Forelimb muscle (tissue), 1 donor: ENCODE measurements at regions not wholly inside any gene's neighbourhood (a gene's known extent, or its start where the extent isn't known, plus 50 kb on each side); places are given as distances from the start of the nearest gene placed in this dataset.
A peak's percentile ranks its signal among the peaks of the same experiment; 100 is the strongest.

Experiments used
- DNase-seq: peaks from one replicate; pipeline ENCODE4 v3.0.0-alpha.2; 2013; ENCODE audit warnings: low read depth

DNA sequence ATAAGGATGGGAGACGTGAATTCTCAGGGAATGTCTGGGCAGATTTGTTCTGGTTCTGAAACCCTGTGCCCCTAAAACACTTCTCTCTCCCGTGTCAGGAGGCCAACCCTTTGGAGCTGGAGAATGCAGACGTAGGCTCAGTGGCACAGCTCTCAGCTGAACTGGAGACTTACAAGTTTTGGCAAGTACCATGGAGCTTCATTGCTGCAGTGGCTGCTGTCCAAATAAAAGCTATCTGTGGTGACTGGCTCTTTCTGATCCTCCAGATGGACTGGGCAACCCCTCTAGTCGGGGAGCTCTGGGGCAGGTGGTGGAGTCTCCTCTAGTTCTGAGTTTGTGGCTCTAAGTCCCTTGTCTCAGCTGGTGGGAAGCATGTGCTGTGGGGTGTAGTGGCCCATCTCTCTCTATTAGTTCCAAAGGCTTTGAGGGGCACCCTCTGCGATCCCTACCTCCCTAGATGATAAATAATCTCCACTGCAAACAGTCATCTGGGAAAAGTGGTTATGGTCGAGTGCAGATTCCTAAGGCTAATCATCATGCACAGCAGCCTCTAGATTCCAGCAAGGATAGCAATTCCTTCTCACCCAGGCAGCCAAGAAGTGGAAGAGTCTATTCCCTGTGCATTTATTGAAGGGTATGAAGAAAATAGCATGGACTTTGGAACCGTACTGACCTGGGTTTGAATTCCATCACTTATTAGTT lies 204.2 kb upstream of the KLF4 start:
- no peak for DNase-seq

GRCh38 chr9:107691664-107692063 lies 202.1 kb upstream of the KLF4 start:
- no peak for DNase-seq

GRCh38 chr9:107690021-107690420 lies 200.5 kb upstream of the KLF4 start:
- DNase-seq, result no peak

GRCh38 chr9:107688728-107689127 lies 199.2 kb upstream of the KLF4 start:
- no peak for DNase-seq

DNA sequence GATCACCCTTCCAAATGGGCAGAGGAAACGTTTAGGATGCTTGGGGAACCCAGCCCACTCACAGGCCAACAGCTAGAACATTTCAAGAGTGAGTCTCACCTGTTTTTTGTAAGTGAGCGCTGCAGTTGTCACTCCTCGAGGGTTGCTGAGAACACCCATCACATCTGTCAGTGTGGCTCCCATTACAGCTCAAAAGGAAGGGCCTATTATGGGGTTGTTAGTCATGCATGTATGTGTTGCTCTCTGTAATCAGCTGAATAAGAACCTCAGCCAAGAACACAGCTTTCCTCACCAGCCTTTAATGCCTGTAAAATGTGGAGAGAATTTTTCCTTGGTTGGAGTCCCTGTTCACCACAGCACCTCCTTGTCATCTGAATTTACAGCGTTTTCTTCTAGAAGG lies 196.3 kb upstream of the KLF4 start:
- DNase-seq, result no peak

- DNase-seq, result no peak
These were observed 195.8 kb upstream of the KLF4 start for GRCh38 chr9:107685376-107685775.

DNA sequence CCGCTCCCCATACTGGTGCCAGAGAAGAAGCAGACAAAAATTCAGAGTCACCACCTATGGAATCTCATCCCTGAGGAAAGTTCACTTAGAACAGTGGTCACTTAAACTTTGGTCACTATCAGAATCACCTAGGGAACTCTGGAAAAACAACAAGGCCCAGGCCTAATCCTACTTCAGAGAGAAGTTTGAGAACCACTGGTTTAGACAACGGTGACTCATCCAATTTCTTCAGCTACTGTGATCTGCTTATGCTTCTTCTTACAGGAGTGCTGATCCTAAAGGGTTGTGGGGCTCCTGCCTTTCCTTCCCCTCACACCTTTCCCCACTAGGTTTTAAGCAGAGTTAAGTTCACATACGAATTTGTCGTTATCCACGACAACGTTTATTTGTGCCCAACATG lies 194.7 kb upstream of the KLF4 start:
- DNase-seq, result no peak

DNA sequence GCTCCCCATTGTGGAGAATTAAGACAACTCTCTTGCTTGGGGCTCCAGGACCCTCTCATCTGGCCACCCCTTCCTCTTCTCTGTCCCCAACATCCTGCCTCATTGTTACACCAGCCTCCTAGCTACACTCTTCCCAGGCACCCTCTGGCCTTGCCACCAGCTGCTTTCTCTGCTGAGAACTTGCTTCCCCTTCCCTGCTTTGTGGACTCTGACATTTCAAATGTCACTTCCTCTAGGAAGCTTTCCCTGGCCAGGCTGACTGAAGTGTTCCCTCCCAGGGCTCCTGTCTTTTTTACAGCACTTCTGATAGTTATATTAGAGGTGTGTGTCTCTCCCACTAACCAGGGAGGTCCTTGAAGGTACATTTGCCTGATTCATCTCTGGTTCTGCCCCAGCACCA lies 194.0 kb upstream of the KLF4 start:
- DNase-seq, result no peak

- no peak for DNase-seq
These were observed 192.4 kb upstream of the KLF4 start for GRCh38 chr9:107681988-107682387.

DNA sequence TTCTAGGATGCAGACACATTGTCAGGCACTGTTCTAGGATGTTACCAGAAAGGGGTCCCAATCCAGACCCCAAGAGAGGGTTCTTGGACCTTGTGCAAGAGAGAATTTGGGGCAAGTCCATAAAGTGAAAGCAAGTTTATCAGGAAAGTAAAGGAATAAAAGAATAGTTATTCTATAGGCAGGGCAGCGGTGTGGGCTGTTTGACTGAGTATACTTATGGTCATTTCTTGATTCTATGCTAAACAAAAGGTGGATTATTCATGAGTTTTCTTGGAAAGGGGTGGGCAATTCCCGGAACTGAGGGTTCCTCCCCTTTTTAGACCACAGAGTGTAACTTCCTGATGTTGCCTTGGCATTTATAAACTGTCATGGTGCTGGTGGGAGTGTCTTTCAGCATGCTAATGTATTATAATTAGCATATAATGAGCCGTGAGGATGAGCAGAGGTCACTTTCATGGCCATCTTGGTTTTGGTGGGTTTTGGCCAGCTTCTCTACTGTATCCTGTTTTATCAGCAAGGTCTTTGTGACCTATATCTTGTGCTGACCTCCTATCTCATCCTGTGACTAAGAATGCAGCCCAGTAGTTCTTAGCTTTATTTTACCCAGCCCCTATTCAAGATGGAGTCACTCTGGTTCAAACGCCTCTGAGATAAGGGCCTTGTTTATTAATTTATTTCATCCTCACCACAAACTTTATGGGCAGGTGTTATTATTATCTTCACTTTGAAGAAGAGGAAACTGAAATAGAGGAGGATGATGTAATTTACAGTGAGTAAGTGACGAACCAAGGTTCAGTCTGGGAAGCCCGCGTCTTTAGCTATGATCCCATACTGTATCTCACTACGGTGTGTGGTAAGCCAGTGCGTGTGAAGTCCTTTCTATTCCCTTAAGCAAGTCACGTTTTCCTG lies 186.0 kb upstream of the KLF4 start:
- no peak for DNase-seq

- no peak for DNase-seq
These were observed 185.2 kb upstream of the KLF4 start for GRCh38 chr9:107674721-107675277.

DNA sequence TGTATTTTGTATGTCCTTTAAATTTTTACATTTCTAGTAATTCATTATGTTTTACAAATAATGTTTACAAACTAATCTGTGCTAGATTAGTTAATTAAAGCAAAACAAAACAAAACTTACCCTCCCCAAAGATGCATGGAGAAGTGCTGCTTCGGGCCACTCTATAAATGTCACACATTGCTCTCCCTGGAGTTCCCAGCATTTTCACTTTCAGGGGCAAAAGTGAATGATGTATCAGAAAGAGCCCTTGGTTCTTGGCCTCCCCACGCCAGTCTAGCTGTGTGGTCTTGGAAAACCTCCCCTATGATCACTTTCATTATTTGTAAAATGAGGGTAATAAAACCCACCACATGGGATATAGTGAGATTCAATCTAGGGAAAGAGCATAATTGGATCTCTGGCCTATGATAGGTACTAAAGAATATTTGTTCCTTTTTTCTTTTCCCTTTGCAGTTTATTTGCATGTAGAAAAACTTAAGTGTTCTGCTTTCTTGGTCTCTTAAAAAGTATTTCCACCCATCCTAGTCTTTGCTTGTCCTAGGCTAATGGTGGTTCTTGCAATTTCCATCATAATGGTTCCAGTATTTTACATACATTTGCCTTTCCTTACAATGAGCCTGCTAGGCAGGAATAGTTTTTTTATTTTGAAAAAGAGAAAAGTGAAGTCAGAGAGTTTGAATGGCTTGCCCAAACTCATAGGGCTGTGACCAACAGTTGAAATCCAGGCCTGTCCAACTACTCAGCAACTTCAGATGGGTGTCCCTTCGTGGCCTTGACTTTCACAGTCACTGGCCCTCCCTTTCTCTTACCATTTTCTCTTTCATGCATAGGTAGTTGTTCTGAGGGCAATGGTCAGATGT lies 184.5 kb upstream of the KLF4 start:
- DNase-seq, result no peak

DNA sequence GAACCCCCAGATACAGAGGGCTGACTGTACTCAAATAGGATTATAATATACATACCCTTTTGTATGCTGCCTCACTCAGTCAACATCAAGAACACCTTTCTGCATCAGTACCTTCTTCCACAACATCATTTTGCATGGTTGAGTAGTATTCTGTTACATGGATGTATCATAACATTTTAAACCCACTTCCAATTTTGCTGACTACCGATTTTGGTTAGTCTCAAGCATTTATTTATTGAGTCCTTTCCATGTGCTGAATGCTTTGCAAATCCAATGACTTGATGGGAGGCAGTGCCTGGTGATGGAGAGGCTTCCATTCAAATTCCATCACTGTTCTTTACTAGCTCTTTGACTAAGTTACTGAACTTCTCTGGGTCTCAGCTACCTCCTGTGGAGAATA lies 182.0 kb upstream of the KLF4 start:
- no peak for DNase-seq

DNA sequence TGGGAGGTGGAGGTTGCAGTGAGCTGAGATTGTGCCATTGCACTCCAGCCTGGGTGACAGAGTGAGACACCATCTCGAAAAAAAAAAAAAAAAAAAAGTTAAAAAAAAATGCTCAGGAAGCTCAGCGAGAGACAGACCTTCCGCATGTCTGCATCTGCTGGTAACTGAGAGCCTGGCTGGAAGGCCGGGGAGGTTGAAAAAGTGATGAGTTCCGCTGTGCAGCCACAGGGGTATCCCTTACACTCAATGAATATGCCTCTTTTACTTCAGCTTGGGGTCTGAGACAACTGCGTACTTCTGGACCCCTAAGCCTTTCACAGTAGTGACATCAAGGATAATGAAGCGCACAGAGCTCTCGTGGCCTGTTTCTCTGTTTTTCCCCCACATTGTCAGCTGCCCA lies 179.9 kb upstream of the KLF4 start:
- DNase-seq, result no peak

DNA sequence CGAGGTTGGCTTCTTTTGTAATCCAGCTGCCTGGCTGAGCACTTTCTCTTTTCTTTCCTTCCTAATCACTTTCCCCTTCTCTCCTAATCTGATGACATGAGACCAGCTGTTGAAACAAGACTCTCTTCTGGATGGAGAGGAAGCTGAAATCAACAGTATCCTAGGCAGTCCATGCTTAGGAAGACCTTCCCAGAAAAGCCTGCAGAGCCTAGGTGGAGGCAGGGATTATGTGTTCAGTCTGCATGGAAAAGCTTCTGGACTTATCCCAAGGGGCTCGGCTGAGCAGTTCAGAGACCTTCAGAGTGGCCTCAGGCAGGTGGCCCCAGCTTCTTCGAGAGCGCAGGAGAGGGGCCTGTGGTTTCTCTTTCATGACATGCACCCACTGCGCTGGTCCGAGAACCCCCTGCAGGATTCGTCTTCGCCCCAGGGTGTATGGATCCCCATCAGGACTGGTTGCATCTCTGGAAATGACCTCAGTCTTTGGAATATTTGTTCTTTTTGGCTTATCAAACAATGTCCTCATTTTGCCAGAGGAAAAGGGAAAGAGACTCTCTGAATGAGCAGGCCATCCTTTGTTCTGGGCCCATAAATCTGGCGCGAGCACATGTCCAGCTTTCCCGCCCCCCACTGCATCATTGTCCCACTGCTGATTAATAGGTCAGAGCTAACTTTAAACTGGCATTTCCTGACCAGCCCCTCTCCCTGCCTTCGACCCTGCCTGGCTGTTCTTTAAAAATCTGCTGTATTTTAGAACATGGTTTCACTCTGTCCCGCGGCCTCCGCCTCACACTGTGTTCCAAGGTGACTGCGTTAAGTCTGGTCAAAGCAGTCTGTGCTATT lies 177.9 kb upstream of the KLF4 start:
- peak; percentile 70 for DNase-seq

DNA sequence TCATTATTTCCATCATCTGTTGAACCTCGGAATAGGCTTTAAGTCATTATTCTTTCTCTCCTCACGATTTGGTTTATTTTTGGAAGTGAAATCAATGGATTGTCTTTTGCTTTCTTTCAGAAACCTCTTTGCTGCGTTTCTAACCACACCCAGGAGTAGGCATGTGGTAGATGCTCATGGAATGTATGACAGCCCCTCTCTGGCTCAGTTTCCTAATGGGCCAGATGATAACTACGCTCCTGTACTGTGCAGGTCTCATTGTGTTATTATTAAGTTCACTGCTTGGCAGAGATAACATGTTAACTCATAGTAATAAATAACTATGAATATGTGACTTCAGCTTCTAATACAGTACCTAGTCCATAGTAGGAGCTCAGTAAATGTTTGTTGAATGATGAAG lies 175.5 kb upstream of the KLF4 start:
- DNase-seq, result no peak

- no peak for DNase-seq
These were observed 171.4 kb upstream of the KLF4 start for GRCh38 chr9:107660976-107661375.

GRCh38 chr9:107653263-107653821 lies 163.8 kb upstream of the KLF4 start:
- no peak for DNase-seq

GRCh38 chr9:107650995-107651394 lies 161.4 kb upstream of the KLF4 start:
- DNase-seq, result no peak

DNA sequence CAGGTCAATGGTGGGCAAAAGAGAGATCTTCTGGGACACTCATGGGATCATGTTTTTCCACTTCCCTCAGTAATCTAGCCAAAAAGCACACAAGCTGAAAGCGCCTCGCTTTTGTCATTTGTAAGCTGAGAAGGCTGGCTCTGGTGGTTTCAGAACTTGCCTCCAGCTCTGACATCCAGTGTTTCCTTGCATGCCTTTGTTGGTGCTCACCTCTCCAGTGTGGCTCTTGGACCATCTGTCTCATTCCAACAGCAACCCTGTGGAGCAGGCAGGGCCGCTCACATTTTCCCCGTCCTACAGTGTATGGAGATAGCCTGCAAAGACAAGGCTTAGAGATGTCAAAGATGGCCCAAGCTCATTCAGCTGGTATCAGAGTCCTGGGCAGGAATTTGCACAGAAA lies 160.8 kb upstream of the KLF4 start:
- DNase-seq, result no peak
